ENCODE measurements at regions not wholly inside any gene's neighbourhood (a gene's known extent, or its start where the extent isn't known, plus 50 kb on each side); places are given as distances from the start of the nearest gene placed in this dataset.

GRCh38 chr6:108766419-108766818 lies 81.8 kb upstream of the ARMC2 start:
- TF ChIP-seq SP1 (IDR thresholded peaks at IDR 0.05) (no peak), ELF4 (IDR thresholded peaks at IDR 0.05) (no peak), FOXM1 (IDR thresholded peaks at IDR 0.05; ENCODE audit: borderline replicate concordance) (no peak), FOXA1 (IDR thresholded peaks at IDR 0.05) (no peak), ARNT (IDR thresholded peaks at IDR 0.05) (no peak), ZNF384 (IDR thresholded peaks at IDR 0.05) (no peak), BHLHE40 (IDR thresholded peaks at IDR 0.05; ENCODE audit: borderline replicate concordance) (no peak), FOXK2 (IDR thresholded peaks at IDR 0.05) (no peak)

Data from HEK293T (cell line).